Umbilical cord (tissue), 1 donor: ENCODE measurements at regions not wholly inside any gene's neighbourhood (a gene's known extent, or its start where the extent isn't known, plus 50 kb on each side); places are given as distances from the start of the nearest gene placed in this dataset.

ENCODE experiments used
- DNase-seq: peaks from one replicate; pipeline ENCODE4 v3.0.0-alpha.2; 2015; ENCODE audit warnings: low spot score

GRCh38 chr21:27406300-27407009 is 439.6 kb upstream of the ADAMTS5 start:
- DNase-seq, result peak; percentile 87

DNA sequence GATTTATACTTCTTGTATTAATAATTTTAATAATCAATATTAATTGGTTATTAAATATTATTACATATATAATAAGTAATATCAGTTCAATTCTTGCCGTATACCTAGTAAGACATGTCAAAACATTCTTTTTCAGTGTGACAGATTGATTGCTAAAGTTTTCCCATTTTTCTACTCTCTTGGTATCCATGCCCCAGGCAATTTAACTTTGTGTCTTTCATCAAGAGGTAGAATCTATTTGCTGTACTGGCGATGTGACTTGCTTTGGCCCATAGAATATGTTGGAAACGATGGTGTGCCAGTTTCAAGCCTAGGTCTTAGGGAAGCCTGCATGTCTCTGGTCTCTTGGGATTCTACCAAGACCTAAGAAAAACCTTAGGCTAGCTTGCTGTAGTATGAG is 436.1 kb upstream of the ADAMTS5 start:
- no peak for DNase-seq

GRCh38 chr21:27400045-27400444 is 433.2 kb upstream of the ADAMTS5 start:
- no peak for DNase-seq

DNA sequence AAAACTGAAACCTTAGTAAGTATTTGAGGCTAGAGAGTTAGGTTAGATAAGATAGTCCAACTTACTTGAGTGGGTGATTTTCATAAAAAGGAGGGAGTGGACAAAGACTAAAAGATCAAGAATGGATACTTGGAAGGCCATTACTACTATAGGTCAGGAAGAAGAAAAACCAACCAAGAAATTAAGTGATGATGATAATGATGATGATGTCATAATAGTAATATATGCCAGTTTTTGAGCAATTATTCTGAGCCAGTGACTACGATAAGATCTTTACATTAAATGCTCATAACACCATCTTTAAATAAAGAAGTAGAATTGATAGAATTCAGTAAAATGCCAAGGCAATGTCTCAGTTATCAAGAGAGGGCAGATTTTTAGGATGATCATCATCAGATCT is 430.7 kb upstream of the ADAMTS5 start:
- DNase-seq, result no peak

- DNase-seq, result no peak
These were observed 426.8 kb upstream of the ADAMTS5 start for GRCh38 chr21:27393726-27394125.

GRCh38 chr21:27391990-27392389 is 425.1 kb upstream of the ADAMTS5 start:
- DNase-seq, result no peak

- DNase-seq, result no peak
These were observed 423.5 kb upstream of the ADAMTS5 start for GRCh38 chr21:27390384-27390783.

GRCh38 chr21:27388825-27389224 is 421.9 kb upstream of the ADAMTS5 start:
- DNase-seq, result no peak

DNA sequence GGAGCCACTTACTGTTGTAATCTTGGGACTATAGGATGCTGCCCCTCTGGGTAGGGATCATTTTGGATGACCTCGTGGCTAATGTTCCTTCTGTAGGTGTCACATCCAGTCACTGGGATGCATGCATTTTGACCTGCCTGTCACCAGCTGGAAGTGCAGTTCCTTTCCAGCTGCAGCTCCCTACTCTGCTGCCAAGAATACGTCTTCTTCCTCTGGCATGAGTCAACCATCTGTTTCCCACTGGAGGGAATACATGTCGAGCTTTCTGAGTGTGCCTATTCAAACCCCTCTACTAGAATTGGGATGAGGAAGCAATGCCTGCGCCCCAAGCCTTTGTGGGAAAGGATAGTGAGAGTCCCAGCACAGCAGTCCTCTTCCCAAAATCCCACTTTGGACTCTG is 415.5 kb upstream of the ADAMTS5 start:
- no peak for DNase-seq

DNA sequence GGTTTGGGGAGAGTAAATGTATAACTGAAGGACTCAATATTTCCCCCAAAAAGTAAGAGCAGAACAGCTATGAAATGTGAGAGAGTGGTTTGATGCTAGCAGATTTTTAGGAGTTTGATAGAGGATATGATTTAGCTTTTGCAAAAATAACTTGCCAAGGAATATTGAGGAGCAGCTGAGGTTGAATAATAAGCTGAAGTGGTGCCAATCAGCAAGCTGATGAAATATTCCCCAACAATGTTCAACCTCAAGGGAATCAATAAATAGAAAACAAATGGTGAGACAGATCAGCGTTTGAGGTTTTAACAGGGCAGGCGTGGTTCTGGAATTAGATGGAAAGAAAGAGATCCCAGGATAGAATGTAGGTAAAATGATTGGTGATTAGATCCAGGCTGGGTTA is 413.4 kb upstream of the ADAMTS5 start:
- no peak for DNase-seq

DNA sequence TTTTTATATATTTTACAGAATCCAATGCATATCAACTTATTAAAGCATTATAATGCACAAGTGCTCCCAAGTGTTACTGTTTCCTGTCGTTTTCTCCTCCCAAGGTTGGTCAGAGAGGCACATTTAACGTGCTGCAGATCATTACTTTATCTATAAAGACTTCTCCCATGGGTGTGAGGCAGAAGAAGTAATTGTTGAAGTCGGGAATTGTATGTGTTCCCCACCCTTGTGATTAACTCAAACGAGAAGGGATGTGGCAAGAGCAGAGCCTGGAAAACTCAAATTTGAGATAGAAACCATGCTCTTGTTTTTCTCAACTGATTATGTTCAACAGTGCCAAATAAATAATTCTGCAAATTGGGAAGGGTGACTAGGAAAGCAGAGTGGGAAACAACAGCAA is 412.5 kb upstream of the ADAMTS5 start:
- DNase-seq, result no peak

DNA sequence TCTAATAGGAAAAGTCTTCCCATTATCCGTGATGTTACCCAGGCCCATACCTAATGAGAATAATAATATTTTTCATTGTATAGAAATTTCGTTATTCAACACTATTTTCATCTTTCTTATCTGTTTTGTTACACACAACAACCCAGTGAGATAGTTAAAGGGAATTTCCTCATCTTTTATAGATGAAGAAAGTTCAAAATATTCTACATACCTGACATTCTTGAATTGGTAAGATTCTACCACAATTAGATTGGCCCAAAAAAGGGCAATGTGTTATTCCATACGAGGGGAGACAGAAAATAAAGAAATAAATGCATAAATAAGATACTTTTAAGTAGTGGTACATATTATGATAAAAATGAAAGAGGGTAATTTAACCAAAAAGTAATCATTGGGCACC is 405.5 kb upstream of the ADAMTS5 start:
- DNase-seq, result no peak

DNA sequence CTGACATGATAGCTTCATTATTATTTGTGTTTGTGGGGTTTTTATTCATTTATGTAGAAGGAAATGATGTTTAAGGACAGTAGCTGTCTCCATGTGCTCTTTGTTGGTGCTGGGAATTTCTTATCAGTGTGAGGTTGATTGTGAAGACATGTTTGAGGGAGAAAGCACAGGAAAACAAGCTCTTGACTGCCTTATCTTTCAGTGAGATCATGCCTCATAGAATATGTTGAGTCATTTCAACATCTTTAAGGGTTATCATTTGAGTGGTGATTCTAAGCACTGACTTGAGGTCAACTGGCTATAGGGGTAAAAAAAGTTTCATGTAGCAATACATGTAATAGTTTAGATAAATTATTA is 405.1 kb upstream of the ADAMTS5 start:
- peak; percentile 81 for DNase-seq

DNA sequence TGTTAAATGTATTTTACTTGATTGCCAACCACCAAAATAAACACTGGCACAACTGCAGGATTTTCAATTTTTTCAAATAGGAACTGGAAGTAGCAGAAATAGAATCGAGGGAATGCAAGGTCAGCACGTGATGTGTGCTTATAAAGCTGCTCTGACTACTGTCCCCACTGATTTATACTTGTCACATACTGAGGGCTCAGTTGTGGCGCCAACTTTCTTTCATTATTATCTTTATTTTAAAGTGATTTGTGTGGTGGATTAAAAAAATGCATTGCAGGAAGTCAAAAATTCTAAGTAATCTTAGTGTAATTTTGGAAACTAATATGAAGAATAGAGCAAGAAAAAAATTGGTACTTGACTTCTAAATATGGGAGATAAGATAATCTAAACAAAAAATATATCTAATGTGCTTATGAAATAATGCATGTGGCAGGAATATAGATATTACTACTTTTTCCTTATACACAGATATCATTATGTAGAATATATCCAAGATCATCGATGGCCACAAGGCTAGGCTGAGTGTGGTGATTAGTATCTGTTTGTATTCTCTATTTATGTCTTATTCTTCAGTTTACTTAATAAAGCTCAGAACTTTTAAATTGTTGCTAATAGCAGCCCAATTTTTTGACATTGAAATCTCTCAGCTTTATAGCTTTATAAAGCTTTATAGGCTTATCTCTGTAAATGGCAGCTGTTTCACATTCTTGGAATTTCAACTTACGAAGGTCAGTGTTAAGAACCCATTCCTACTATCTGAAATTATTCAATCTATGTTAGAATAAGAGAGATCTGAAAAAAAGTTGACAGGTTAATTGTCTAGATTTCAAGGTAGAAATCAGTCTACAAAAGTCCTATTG is 404.5 kb upstream of the ADAMTS5 start:
- peak; percentile 68 for DNase-seq

DNA sequence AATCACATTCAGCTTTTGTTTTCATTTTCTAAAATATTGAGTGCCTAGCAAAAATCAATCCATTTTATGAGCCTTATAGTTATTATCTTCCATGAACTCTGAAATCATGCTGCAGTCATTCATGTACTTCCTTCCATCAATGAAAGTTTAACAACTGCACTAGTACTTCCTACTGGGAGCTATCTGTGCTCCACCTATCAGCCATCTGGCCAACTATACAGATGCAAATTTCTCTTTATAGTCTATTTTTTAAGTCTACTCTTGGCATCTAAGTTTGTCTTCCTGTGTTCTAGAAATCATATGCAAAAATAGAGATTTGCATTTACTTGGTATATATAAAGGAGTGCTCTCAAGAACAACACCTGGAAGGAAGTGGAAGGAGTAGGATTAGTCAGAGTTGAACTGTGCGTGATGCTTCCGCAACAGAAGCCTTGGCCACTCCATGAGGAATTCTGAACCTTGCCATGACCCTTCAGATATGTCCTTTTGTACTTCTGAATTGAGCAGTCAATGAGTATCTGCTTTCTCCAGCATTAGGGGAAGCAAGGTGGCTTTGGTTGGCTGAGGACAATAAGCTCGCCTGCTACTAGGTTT is 403.2 kb upstream of the ADAMTS5 start:
- DNase-seq, result no peak

DNA sequence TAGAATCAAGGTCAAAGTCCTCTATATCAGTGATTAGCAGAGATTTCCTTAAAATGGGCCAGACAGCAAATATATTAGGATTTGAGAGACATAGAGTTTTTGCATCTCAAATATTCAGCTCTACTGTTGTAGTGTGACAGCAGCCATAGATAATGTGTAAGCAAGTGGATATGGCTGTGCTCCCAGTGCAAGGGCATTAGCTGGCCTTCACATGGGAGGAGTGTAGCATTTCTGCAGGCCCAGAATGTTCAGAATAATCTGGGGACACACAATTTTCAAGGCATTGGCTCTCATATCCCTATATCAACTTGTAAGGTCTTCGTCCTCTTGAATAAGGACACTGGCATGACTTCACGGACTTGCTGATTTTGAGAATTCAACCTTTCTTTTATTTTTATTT is 402.3 kb upstream of the ADAMTS5 start:
- no peak for DNase-seq

DNA sequence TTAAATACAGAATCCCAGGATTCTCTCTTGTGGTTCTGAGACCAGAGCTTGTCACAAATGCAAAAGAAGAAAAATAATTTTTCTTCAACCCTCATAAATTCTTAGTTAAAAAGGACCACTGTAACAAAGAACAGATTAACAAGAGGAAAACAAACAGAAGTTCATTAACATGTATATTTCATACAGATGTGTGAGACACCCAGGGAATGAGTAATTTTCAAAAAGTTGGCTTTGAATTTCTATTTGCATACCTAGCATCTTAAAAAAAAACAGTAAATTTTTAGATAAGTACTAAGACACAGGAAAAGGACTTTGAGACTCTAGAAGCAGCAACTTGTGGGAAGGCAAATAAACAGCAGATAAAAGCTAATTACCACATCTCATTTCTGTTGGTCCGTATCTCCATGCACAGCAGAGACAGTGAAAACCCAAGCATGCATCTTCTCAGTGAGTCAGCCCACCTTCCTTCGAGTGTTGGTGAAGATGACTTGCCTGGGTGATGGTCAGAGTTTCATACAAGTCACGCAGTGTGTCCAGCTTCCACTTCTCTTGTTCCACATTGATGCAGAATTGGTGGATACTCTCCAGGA is 399.9 kb upstream of the ADAMTS5 start:
- DNase-seq, result no peak

DNA sequence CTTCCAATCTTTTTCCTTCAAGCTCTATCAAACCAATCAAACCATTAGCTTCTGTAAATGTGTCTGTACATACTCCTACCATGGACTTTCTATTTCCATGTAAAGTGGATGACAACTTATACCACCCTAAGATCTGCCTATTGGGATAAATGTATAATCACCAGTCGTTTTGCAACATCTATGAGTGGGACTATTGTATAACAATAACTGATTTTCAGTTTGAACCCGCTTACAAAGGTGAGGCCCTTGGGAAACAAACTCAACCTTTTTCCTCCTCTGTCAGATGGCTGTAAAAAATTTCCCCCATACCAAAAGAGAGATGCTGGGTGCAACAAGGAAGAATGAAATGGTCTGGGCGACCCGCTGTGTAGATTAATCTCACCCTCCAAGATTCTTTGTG is 399.1 kb upstream of the ADAMTS5 start:
- DNase-seq, result no peak

GRCh38 chr21:27365394-27365793 is 398.5 kb upstream of the ADAMTS5 start:
- DNase-seq, result no peak

DNA sequence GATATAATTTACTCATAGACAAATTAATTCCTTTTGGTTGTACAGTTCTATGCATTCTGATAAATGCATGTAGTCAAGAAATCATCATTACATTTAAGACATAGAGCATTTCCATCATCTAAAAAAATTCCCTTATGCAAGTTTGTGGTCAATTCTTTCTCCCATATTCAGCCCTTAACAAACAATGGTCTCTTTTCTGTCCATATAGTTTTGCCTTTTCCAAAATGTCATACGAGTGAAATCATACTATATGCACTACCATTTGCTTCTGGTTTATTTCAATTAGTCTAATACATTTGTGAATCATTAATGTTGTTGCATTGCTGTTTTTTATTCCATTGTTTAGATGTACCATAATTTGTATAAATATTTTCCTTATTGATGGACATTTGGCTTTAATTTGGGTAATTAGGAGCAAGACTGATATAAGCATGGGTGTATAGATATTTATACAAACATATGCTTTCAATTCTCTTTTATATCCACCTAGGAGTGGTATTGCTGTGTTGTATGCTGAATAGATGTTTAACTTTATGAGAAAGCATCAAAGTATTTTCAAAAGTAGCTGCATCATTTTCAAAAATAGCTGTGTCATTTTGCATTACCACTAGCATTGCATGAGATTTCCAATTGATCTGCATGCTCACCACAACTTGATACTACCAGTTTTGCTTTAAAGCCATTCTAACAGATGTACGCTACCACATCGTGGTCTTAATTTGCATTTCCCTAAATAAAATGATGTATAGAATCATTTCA is 397.0 kb upstream of the ADAMTS5 start:
- no peak for DNase-seq

GRCh38 chr21:27362249-27362648 is 395.4 kb upstream of the ADAMTS5 start:
- DNase-seq, result no peak

DNA sequence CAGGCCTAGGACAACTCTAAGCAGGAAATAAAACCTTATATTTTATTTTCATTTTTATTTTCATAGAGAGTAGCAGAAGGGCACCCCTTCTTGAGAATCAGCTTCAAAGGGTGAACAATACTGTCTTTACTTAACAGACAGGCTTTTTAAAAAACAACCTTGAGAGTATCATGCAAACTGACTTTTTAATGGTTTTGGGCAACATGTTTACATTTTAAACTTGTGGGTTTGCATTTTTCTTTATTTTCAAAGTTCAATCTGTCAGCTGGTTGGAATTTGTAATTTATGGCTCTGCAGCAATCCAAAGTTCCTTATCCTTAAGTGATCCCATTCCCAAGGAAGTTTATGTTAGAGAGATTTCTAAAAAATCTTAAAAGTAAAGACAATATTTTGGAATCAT is 392.3 kb upstream of the ADAMTS5 start:
- DNase-seq, result peak; percentile 24
